Endodermal cell (in vitro differentiated cells): ENCODE measurements at regions not wholly inside any gene's neighbourhood (a gene's known extent, or its start where the extent isn't known, plus 50 kb on each side); places are given as distances from the start of the nearest gene placed in this dataset.

Source experiments
- DNase-seq: peaks from one replicate; pipeline ENCODE4 v3.0.0-alpha.2; 2017
- H3K27ac ChIP-seq: 2 replicates; pipeline ENCODE4 v1.5.1; 2013; ENCODE audit warnings: mild to moderate bottlenecking, low read depth, low read length, moderate library complexity
- H3K27me3 ChIP-seq: 2 replicates; pipeline ENCODE4 v1.6.1; 2013; ENCODE audit warnings: mild to moderate bottlenecking, low read length, moderate library complexity; ENCODE audit not compliant: insufficient read depth, control insufficient read depth, poor library complexity, severe bottlenecking
- H3K36me3 ChIP-seq: 2 replicates; pipeline ENCODE4 v1.7.0; 2013; ENCODE audit warnings: mild to moderate bottlenecking, low read length, moderate library complexity; ENCODE audit not compliant: control insufficient read depth, insufficient read depth
- H3K4me1 ChIP-seq: one replicate; pipeline ENCODE4 v1.7.0; 2013; ENCODE audit warnings: low read length; ENCODE audit not compliant: control insufficient read depth, insufficient read depth
- H3K4me3 ChIP-seq: 2 replicates; pipeline ENCODE4 v1.5.1; 2013; ENCODE audit warnings: mild to moderate bottlenecking, low read length, moderate library complexity
- H3K9ac ChIP-seq: 2 replicates; pipeline ENCODE4 v1.6.1; 2013; ENCODE audit warnings: mild to moderate bottlenecking, low read length, moderate library complexity; ENCODE audit not compliant: poor library complexity, severe bottlenecking; ENCODE audit errors: extremely low read depth
- H3K9me3 ChIP-seq: 2 replicates; pipeline ENCODE4 v1.6.1; 2013; ENCODE audit warnings: mild to moderate bottlenecking, low read length, moderate library complexity; ENCODE audit not compliant: control insufficient read depth
- H3K27ac Mint-ChIP-seq: 2 replicates; pipeline ENCODE4 v1.8.0; 2020; ENCODE audit warnings: mixed read lengths
- H3K27me3 Mint-ChIP-seq: 2 replicates; pipeline ENCODE4 v1.8.0; 2021; ENCODE audit warnings: mild to moderate bottlenecking, mixed read lengths; ENCODE audit not compliant: insufficient read depth
- H3K36me3 Mint-ChIP-seq: 2 replicates; pipeline ENCODE4 v1.8.0; 2020; ENCODE audit warnings: low read depth, mixed read lengths
- H3K4me1 Mint-ChIP-seq: 2 replicates; pipeline ENCODE4 v1.8.0; 2020; ENCODE audit warnings: mixed read lengths
- H3K4me3 Mint-ChIP-seq: 2 replicates; pipeline ENCODE4 v1.8.0; 2020; ENCODE audit warnings: mild to moderate bottlenecking, moderate library complexity, mixed read lengths
- H3K9me3 Mint-ChIP-seq: 2 replicates; pipeline ENCODE4 v1.8.0; 2020; ENCODE audit warnings: mild to moderate bottlenecking, mixed read lengths
- CTCF ChIP-seq: fragments of 200-600 bp; sonication (generic); conservative IDR thresholded peaks from 2 replicates; pipeline ENCODE4 v1.5.0; 2021; ENCODE audit warnings: antibody characterized with exemption, mild to moderate bottlenecking
- WGBS, 2 experiments: methylation state at CpG; one replicate each; pipeline versions ENCODE4 v1.1.5 to v1.1.7; 2013; ENCODE audit warnings: missing lambda C conversion rate in 2 of 2, mixed read lengths in 1 of 2; ENCODE audit not compliant: insufficient coverage in 1 of 2, insufficient read length in 1 of 2; 5-methylcytosine and 5-hydroxymethylcytosine counted together

GRCh38 chr2:38435775-38436174, 58.7 kb upstream of the ATL2 start:
- H3K27me3 ChIP-seq, result no peaks in the 10 kb centered on the region
- Mint-ChIP-seq H3K27ac (no peak overlapping the region), H3K9me3 (peaks cover 7% of the 10 kb centered on the region), H3K4me1 (peaks cover 59% of the 10 kb centered on the region), H3K4me3 (no peak overlapping the region), H3K27me3 (peaks cover 3% of the 10 kb centered on the region), H3K36me3 (no peaks in the 10 kb centered on the region)
- TF ChIP-seq CTCF, result no peak
- 90 to 100% methylated on average over 1 to 2 of the region's 2 CpGs for WGBS, 2 experiments
- no peak overlapping the region for H3K27ac ChIP-seq
- no peak for DNase-seq
- no peak overlapping the region for H3K4me3 ChIP-seq
- H3K9ac ChIP-seq, result no peak overlapping the region
- H3K9me3 ChIP-seq, result peaks cover 9% of the 10 kb centered on the region
- H3K4me1 ChIP-seq, result peaks cover 13% of the 10 kb centered on the region
- no peaks in the 10 kb centered on the region for H3K36me3 ChIP-seq

- Histone ChIP-seq H3K9ac (no peak overlapping the region), H3K4me1 (peaks cover 20% of the 10 kb centered on the region), H3K9me3 (peaks cover 9% of the 10 kb centered on the region), H3K27ac (no peak overlapping the region), H3K27me3 (no peaks in the 10 kb centered on the region), H3K36me3 (no peaks in the 10 kb centered on the region), H3K4me3 (peak overlapping the region; percentile 22)
- Mint-ChIP-seq H3K4me1 (peaks cover 58% of the 10 kb centered on the region), H3K4me3 (no peak overlapping the region), H3K27ac (no peak overlapping the region), H3K27me3 (peaks cover 3% of the 10 kb centered on the region), H3K9me3 (peaks cover 7% of the 10 kb centered on the region), H3K36me3 (no peaks in the 10 kb centered on the region)
- TF ChIP-seq CTCF, result no peak
- DNase-seq, result no peak
Measured at GRCh38 chr2:38434595-38434994, 57.5 kb upstream of the ATL2 start.

GRCh38 chr2:38433607-38433975, 56.5 kb upstream of the ATL2 start:
- Mint-ChIP-seq H3K9me3 (peaks cover 7% of the 10 kb centered on the region), H3K27me3 (peaks cover 3% of the 10 kb centered on the region)

More at GRCh38 chr2:38433607-38433975, 56.5 kb upstream of the ATL2 start:
- Histone ChIP-seq H3K9ac (no peak overlapping the region), H3K9me3 (peaks cover 9% of the 10 kb centered on the region), H3K27me3 (no peaks in the 10 kb centered on the region), H3K4me3 (no peak overlapping the region), H3K27ac (no peak overlapping the region), H3K4me1 (peaks cover 20% of the 10 kb centered on the region), H3K36me3 (no peaks in the 10 kb centered on the region)
- no peak for TF ChIP-seq CTCF
- Mint-ChIP-seq H3K4me1 (peaks cover 53% of the 10 kb centered on the region), H3K27ac (peak overlapping the region; percentile 35), H3K36me3 (no peaks in the 10 kb centered on the region), H3K4me3 (no peak overlapping the region)
- no peak for DNase-seq
- WGBS, 2 experiments, result 95 to 100% methylated on average over 1 of the region's 1 CpG
